ENCODE measurements at regions not wholly inside any gene's neighbourhood (a gene's known extent, or its start where the extent isn't known, plus 50 kb on each side); places are given as distances from the start of the nearest gene placed in this dataset.
"Not testable (repeated sequence)": the region's sequence is repeated elsewhere in the genome, so short reads cannot be mapped to it uniquely, and the experiment has no call there.

GRCh38 chr7:106443156-106443555 lies 158.4 kb upstream of the NAMPT start:
- H3K27ac ChIP-seq (ENCODE audit: insufficient read depth, low read depth, low read length, poor library complexity, severe bottlenecking), result no peak overlapping the region
- WGBS, 2 experiments, result 89 to 94% methylated on average over 3 to 4 of the region's 4 CpGs
- H3K27me3 ChIP-seq (ENCODE audit: control insufficient read depth, insufficient read depth, low read length, poor library complexity, severe bottlenecking), result no peaks in the 10 kb centered on the region
- H3K4me3 ChIP-seq (ENCODE audit: insufficient read depth, low read depth, low read length), result no peak overlapping the region
- H3K4me1 ChIP-seq (ENCODE audit: control insufficient read depth, insufficient read depth, low read length), result no peaks in the 10 kb centered on the region
- no peaks in the 10 kb centered on the region for H3K9me3 ChIP-seq (ENCODE audit: control insufficient read depth, low read length)
- H3K36me3 ChIP-seq (ENCODE audit: control insufficient read depth, insufficient read depth, low read length), result no peaks in the 10 kb centered on the region

DNA sequence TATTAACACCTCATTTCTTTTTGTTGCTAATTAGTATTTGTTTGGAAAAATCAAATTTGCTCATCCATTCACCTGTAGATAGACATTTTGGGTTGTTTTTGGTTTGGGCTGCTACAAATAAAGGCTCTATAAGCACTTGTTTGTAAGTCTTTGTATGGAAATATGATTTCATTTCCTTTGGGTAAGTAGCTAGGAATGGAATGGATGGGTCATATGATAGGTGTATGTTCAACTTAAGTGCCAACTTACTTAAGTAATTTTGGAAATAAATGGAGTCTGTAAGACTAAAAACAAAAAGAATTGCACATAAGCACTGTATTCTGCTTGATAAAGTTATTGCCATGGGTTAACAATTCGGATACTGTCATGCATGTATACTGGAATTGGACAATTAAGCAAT lies 157.7 kb upstream of the NAMPT start:
- Histone ChIP-seq H3K27me3 (ENCODE audit: control insufficient read depth, insufficient read depth, low read length, poor library complexity, severe bottlenecking) (no peaks in the 10 kb centered on the region), H3K4me1 (ENCODE audit: control insufficient read depth, insufficient read depth, low read length) (no peaks in the 10 kb centered on the region), H3K4me3 (ENCODE audit: insufficient read depth, low read depth, low read length) (no peak overlapping the region), H3K9me3 (ENCODE audit: control insufficient read depth, low read length) (no peaks in the 10 kb centered on the region), H3K36me3 (ENCODE audit: control insufficient read depth, insufficient read depth, low read length) (no peaks in the 10 kb centered on the region), H3K27ac (ENCODE audit: insufficient read depth, low read depth, low read length, poor library complexity, severe bottlenecking) (no peak overlapping the region)
- WGBS, 2 experiments, result 92 to 95% methylated on average over 1 of the region's 1 CpG

GRCh38 chr7:106441343-106441742 lies 156.6 kb upstream of the NAMPT start:
- 78 to 97% methylated on average over 2 of the region's 2 CpGs for WGBS, 2 experiments
- H3K4me3 ChIP-seq (ENCODE audit: insufficient read depth, low read depth, low read length); H3K27ac ChIP-seq (ENCODE audit: insufficient read depth, low read depth, low read length, poor library complexity, severe bottlenecking); H3K36me3 ChIP-seq (ENCODE audit: control insufficient read depth, insufficient read depth, low read length); H3K4me1 ChIP-seq (ENCODE audit: control insufficient read depth, insufficient read depth, low read length); H3K9me3 ChIP-seq (ENCODE audit: control insufficient read depth, low read length); H3K27me3 ChIP-seq (ENCODE audit: control insufficient read depth, insufficient read depth, low read length, poor library complexity, severe bottlenecking): not testable (repeated sequence)

GRCh38 chr7:106436933-106437332 lies 152.2 kb upstream of the NAMPT start:
- H3K4me1 ChIP-seq (ENCODE audit: control insufficient read depth, insufficient read depth, low read length); H3K27me3 ChIP-seq (ENCODE audit: control insufficient read depth, insufficient read depth, low read length, poor library complexity, severe bottlenecking); H3K4me3 ChIP-seq (ENCODE audit: insufficient read depth, low read depth, low read length); H3K9me3 ChIP-seq (ENCODE audit: control insufficient read depth, low read length); H3K27ac ChIP-seq (ENCODE audit: insufficient read depth, low read depth, low read length, poor library complexity, severe bottlenecking); H3K36me3 ChIP-seq (ENCODE audit: control insufficient read depth, insufficient read depth, low read length): not testable (repeated sequence)
- WGBS, 2 experiments, result 47% methylated on average over 2 of the region's 2 CpGs

- H3K36me3 ChIP-seq (ENCODE audit: control insufficient read depth, insufficient read depth, low read length), result no peaks in the 10 kb centered on the region
- H3K27ac ChIP-seq (ENCODE audit: insufficient read depth, low read depth, low read length, poor library complexity, severe bottlenecking), result no peak overlapping the region
- WGBS, 2 experiments, result 92 to 100% methylated on average over 2 of the region's 2 CpGs
- no peak overlapping the region for H3K4me3 ChIP-seq (ENCODE audit: insufficient read depth, low read depth, low read length)
- no peaks in the 10 kb centered on the region for H3K4me1 ChIP-seq (ENCODE audit: control insufficient read depth, insufficient read depth, low read length)
- no peaks in the 10 kb centered on the region for H3K27me3 ChIP-seq (ENCODE audit: control insufficient read depth, insufficient read depth, low read length, poor library complexity, severe bottlenecking)
- no peaks in the 10 kb centered on the region for H3K9me3 ChIP-seq (ENCODE audit: control insufficient read depth, low read length)
Measured at GRCh38 chr7:106433377-106433776, 148.6 kb upstream of the NAMPT start.

DNA sequence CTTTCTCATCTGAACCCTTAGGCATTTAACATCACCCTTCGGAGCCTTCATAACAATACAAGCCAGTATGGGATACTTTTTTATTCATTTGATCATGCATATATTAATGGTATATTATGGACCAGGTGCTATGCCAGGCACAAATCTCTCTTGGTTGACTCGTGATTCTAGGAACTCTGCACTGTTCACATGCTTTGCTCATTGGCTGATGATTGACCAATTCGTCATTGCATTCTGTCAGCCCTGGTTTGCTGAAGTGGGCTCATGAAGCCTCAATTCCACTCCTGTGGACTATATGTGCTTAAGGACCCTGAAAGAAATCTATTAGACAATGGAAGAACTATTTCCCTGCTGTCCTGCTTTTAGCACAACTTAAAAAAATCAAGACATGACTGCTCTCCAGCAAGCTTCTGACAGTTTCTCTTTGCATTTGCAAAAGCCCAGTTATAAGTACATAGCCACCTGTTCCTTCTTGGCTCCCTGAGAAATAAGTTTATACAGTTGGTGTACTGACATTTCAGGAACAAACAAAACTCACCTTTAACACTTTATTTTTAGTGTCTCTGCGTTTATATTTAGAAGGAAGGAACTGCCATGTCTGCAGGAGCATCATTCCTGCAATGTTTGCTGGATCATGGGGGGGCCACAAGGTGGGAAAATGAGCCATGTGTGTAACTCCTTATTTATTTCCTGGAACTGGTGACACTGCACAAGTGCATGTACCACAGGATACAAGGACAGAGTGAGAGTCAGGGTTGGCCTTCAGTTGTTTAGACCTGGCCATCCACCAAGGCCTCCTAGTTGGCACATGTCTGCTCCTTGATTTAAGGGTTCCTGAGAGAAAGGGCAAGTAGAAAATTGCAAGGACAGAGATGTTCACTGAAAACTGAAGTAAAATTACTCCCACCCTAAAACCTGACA lies 146.0 kb upstream of the NAMPT start:
- Histone ChIP-seq H3K27me3 (ENCODE audit: control insufficient read depth, insufficient read depth, low read length, poor library complexity, severe bottlenecking) (no peaks in the 10 kb centered on the region), H3K9me3 (ENCODE audit: control insufficient read depth, low read length) (no peaks in the 10 kb centered on the region), H3K36me3 (ENCODE audit: control insufficient read depth, insufficient read depth, low read length) (no peaks in the 10 kb centered on the region), H3K4me1 (ENCODE audit: control insufficient read depth, insufficient read depth, low read length) (no peaks in the 10 kb centered on the region), H3K4me3 (ENCODE audit: insufficient read depth, low read depth, low read length) (no peak overlapping the region), H3K27ac (ENCODE audit: insufficient read depth, low read depth, low read length, poor library complexity, severe bottlenecking) (no peak overlapping the region)
- 87 to 99% methylated on average over 3 to 4 of the region's 4 CpGs for WGBS, 2 experiments

DNA sequence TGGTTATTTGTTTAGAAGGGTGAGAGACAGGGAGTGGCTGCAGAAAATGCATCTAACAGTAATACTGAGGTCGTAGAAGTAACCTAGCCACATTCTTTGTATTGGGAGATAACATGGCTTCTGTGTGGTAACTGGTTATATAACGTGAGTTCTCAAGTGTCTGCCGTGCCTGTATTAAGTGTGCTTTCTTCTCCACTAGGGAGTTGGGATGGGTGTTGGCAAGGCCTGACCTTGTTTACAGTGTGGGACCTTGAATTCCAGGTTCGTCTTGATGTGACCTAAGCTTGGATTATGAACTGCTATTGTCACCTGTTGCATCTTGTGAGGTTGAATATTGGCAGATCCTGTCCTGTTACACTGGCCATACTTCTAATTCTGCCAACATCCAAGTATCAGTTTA lies 145.3 kb upstream of the NAMPT start:
- WGBS, 2 experiments, result 90 to 93% methylated on average over 4 of the region's 4 CpGs
- no peaks in the 10 kb centered on the region for H3K27me3 ChIP-seq (ENCODE audit: control insufficient read depth, insufficient read depth, low read length, poor library complexity, severe bottlenecking)
- H3K36me3 ChIP-seq (ENCODE audit: control insufficient read depth, insufficient read depth, low read length), result no peaks in the 10 kb centered on the region

GRCh38 chr7:106426803-106427202 lies 142.0 kb upstream of the NAMPT start:
- no peaks in the 10 kb centered on the region for H3K4me1 ChIP-seq (ENCODE audit: control insufficient read depth, insufficient read depth, low read length)
- no peaks in the 10 kb centered on the region for H3K9me3 ChIP-seq (ENCODE audit: control insufficient read depth, low read length)
- H3K4me3 ChIP-seq (ENCODE audit: insufficient read depth, low read depth, low read length), result no peak overlapping the region
- H3K27me3 ChIP-seq (ENCODE audit: control insufficient read depth, insufficient read depth, low read length, poor library complexity, severe bottlenecking), result no peaks in the 10 kb centered on the region
- WGBS, 2 experiments, result 85 to 93% methylated on average over 6 to 7 of the region's 7 CpGs
- no peak overlapping the region for H3K27ac ChIP-seq (ENCODE audit: insufficient read depth, low read depth, low read length, poor library complexity, severe bottlenecking)
- H3K36me3 ChIP-seq (ENCODE audit: control insufficient read depth, insufficient read depth, low read length), result no peaks in the 10 kb centered on the region

More for the DNA sequence above, 145.3 kb upstream of the NAMPT start:
- no peak overlapping the region for H3K27ac ChIP-seq (ENCODE audit: insufficient read depth, low read depth, low read length, poor library complexity, severe bottlenecking)
- no peaks in the 10 kb centered on the region for H3K9me3 ChIP-seq (ENCODE audit: control insufficient read depth, low read length)
- no peaks in the 10 kb centered on the region for H3K4me1 ChIP-seq (ENCODE audit: control insufficient read depth, insufficient read depth, low read length)
- H3K4me3 ChIP-seq (ENCODE audit: insufficient read depth, low read depth, low read length), result no peak overlapping the region

DNA sequence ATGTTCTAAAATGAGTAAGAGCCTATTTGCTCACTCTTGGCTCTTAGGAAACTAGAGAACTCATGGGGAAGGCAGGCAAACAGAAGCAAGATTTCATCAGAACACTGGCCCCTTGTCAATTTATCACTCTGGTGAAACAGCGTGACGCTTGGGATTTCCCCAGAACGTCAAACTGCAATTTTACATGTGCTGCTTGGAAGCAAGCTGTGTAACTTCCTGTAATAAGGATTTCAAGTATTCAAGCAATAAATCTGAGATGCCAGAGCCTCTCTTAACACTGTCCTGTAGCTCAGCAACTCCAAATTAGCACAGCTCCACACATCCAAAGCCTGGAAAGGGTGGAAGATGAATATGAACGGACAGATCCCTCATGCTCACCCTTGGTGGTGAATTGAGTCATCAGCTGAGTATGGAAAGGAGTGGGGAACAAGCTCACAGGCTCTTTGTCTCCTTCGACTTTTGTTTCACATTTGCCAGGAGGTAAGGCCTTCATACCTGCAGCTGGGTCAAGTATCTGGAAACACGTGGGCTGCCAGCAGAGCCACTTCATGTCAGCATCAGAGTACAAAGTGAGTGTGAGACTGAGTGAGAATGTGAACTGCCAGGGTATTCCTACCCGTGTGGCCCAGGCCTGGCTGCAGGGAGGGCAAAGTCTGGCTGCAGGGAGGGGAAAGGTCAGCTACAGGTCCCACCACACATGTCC lies 140.4 kb upstream of the NAMPT start:
- no peaks in the 10 kb centered on the region for H3K9me3 ChIP-seq (ENCODE audit: control insufficient read depth, low read length)
- H3K36me3 ChIP-seq (ENCODE audit: control insufficient read depth, insufficient read depth, low read length), result no peaks in the 10 kb centered on the region
- H3K27me3 ChIP-seq (ENCODE audit: control insufficient read depth, insufficient read depth, low read length, poor library complexity, severe bottlenecking), result no peaks in the 10 kb centered on the region
- no peak overlapping the region for H3K4me3 ChIP-seq (ENCODE audit: insufficient read depth, low read depth, low read length)
- no peak overlapping the region for H3K27ac ChIP-seq (ENCODE audit: insufficient read depth, low read depth, low read length, poor library complexity, severe bottlenecking)
- H3K4me1 ChIP-seq (ENCODE audit: control insufficient read depth, insufficient read depth, low read length), result no peaks in the 10 kb centered on the region
- WGBS, 2 experiments, result 86 to 90% methylated on average over 7 of the region's 7 CpGs

DNA sequence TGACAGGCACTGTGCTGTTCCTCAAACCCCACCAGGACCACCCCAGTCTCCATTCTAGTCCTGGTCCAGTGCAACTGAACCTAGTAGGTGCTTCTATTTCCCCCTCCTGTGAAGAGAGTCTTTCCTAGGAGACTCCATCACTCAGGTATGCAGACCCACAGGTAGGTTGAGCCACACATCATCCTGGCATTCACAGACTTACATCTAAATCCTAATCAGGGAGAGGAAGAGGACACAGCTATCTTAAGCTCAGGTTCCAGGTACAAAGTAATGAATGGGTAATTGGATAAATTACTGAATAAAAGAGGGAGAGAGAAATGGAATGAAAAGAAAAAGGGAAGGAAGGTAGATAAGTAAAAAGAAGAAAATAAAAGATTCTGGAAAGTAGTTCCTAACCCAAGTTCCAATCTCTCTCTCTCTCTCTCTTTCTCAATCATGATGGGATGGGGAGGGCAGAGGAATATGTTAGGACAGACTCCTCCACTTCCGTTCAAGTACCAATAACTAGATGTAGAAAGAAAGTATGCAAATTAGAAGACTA lies 139.8 kb upstream of the NAMPT start:
- Histone ChIP-seq H3K4me1 (ENCODE audit: control insufficient read depth, insufficient read depth, low read length) (no peaks in the 10 kb centered on the region), H3K36me3 (ENCODE audit: control insufficient read depth, insufficient read depth, low read length) (no peaks in the 10 kb centered on the region), H3K4me3 (ENCODE audit: insufficient read depth, low read depth, low read length) (no peak overlapping the region), H3K9me3 (ENCODE audit: control insufficient read depth, low read length) (no peaks in the 10 kb centered on the region), H3K27me3 (ENCODE audit: control insufficient read depth, insufficient read depth, low read length, poor library complexity, severe bottlenecking) (no peaks in the 10 kb centered on the region), H3K27ac (ENCODE audit: insufficient read depth, low read depth, low read length, poor library complexity, severe bottlenecking) (no peak overlapping the region)
- 100% methylated on average over 1 of the region's 1 CpG; no CpG with 5 or more reads in 1 of the 2 experiments for WGBS, 2 experiments
